ACC112 (cell line): ENCODE measurements at regions not wholly inside any gene's neighbourhood (a gene's known extent, or its start where the extent isn't known, plus 50 kb on each side); places are given as distances from the start of the nearest gene placed in this dataset.
"Not testable (repeated sequence)": the region's sequence is repeated elsewhere in the genome, so short reads cannot be mapped to it uniquely, and the experiment has no call there.

Experiments
- H2AFZ ChIP-seq: fragments of 200-600 bp; sonication (generic); one replicate; pipeline ENCODE4 v1.6.0; 2017; ENCODE audit warnings: antibody characterized with exemption, low read length; ENCODE audit not compliant: unreplicated experiment
- H3K27ac ChIP-seq: fragments of 200-600 bp; sonication (generic); 2 replicates; pipeline ENCODE4 v1.5.1; 2014; ENCODE audit warnings: low read depth, mild to moderate bottlenecking, antibody characterized with exemption, low read length, moderate library complexity
- H3K27me3 ChIP-seq: fragments of 200-600 bp; sonication (generic); 2 replicates; pipeline ENCODE4 v1.6.1; 2014; ENCODE audit warnings: mild to moderate bottlenecking, antibody characterized with exemption, low read length, moderate library complexity, mixed read lengths; ENCODE audit not compliant: insufficient read depth
- H3K36me3 ChIP-seq: fragments of 200-600 bp; sonication (generic); 2 replicates; pipeline ENCODE4 v1.6.1; 2016; ENCODE audit warnings: mild to moderate bottlenecking, antibody characterized with exemption, low read length, moderate library complexity, mixed read lengths; ENCODE audit not compliant: insufficient read depth
- H3K4me1 ChIP-seq: fragments of 200-600 bp; sonication (generic); one replicate; pipeline ENCODE4 v1.6.1; 2016; ENCODE audit warnings: low read length, mixed read lengths; ENCODE audit not compliant: insufficient read depth, unreplicated experiment, control insufficient read depth
- H3K4me3 ChIP-seq: fragments of 200-600 bp; sonication (generic); 2 replicates; pipeline ENCODE4 v1.5.1; 2014; ENCODE audit warnings: mild to moderate bottlenecking, low read depth, low read length
- H3K79me2 ChIP-seq: fragments of 200-600 bp; sonication (generic); one replicate; pipeline ENCODE4 v1.6.0; 2016; ENCODE audit warnings: low read length; ENCODE audit not compliant: control insufficient read depth, unreplicated experiment, insufficient read depth

DNA sequence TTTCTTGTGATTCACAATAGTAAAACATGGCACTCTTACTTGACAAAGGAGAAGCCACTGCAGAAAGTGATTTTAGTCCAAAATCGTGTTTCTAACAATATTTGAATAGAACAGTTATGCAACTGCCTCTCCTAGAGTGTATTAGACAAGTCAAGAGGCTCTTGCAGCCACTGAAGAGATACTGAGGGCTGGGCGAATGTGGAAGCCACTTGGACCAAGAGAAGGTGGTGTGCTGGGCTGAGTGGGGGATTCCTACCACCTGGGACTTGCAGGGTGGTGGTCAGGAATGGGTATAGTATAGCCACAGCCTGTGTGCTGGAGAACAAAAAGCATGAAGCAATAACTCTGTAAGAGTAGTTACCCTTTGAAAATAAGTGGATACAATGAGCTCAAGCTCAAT lies 223.8 kb upstream of the DNAJC19 start:
- Histone ChIP-seq H3K4me3 (no peak overlapping the region), H3K79me2 (no peaks in the 10 kb centered on the region), H3K4me1 (no peaks in the 10 kb centered on the region), H2AFZ (no peak overlapping the region), H3K36me3 (no peaks in the 10 kb centered on the region), H3K27ac (no peak overlapping the region), H3K27me3 (no peaks in the 10 kb centered on the region)

DNA sequence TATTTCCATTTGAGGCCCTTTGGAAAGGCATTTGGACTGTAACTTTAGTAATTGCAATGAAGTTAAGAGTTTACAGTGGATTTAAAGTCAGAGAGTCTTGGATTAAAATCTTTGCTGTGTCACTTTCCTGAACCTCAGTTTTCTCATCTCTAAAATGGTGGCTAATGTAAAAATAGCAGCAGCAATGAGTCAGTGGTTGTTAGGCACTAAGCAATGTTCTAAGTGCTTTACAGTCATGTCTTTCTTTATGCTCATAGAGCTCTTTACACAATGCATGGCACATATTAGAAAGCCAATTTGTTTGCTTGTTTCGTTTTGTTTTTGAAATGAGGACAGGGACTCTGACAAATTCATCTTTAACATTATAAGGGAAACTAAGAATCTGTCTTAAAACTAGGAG lies 222.7 kb upstream of the DNAJC19 start:
- Histone ChIP-seq H3K79me2 (no peaks in the 10 kb centered on the region), H2AFZ (no peak overlapping the region), H3K36me3 (no peaks in the 10 kb centered on the region), H3K27ac (no peak overlapping the region), H3K4me1 (no peaks in the 10 kb centered on the region), H3K27me3 (no peaks in the 10 kb centered on the region), H3K4me3 (no peak overlapping the region)

DNA sequence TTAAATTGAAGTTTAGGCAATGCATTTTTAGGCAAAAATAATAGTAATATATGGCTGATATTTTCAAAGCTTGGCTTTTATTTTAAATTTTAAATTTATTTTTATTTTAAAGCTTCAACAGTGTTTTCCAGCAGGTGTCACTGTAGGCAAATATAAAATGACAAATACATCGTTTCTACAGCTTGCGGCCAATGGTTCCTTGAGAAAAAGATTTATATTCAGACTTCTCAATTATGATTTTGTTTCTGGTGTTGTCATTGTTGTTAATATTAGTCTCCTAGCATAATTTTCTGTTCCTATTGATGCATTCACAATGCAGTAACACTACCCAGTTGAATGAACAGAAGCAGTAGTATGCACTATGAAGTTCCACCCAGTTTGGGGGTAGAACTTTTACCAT lies 220.7 kb upstream of the DNAJC19 start:
- H3K27ac ChIP-seq: no peak overlapping the region
- no peaks in the 10 kb centered on the region for H3K4me1 ChIP-seq
- no peaks in the 10 kb centered on the region for H3K79me2 ChIP-seq
- no peak overlapping the region for H2AFZ ChIP-seq
- no peaks in the 10 kb centered on the region for H3K36me3 ChIP-seq
- no peaks in the 10 kb centered on the region for H3K27me3 ChIP-seq
- H3K4me3 ChIP-seq: no peak overlapping the region

GRCh38 chr3:181189556-181189955 lies 200.0 kb upstream of the DNAJC19 start:
- H3K27me3 ChIP-seq: no peaks in the 10 kb centered on the region
- no peaks in the 10 kb centered on the region for H3K36me3 ChIP-seq
- H3K27ac ChIP-seq: no peak overlapping the region
- no peak overlapping the region for H3K4me3 ChIP-seq
- H3K79me2 ChIP-seq: no peaks in the 10 kb centered on the region
- H2AFZ ChIP-seq: no peak overlapping the region
- no peaks in the 10 kb centered on the region for H3K4me1 ChIP-seq

- Histone ChIP-seq H3K79me2 (no peaks in the 10 kb centered on the region), H3K27me3 (no peaks in the 10 kb centered on the region; the same call in 1 of the 2 replicates), H2AFZ (no peak overlapping the region), H3K4me3 (no peak overlapping the region), H3K27ac (no peak overlapping the region), H3K36me3 (no peaks in the 10 kb centered on the region), H3K4me1 (no peaks in the 10 kb centered on the region)
Measured at GRCh38 chr3:181183764-181184163, 194.2 kb upstream of the DNAJC19 start.

DNA sequence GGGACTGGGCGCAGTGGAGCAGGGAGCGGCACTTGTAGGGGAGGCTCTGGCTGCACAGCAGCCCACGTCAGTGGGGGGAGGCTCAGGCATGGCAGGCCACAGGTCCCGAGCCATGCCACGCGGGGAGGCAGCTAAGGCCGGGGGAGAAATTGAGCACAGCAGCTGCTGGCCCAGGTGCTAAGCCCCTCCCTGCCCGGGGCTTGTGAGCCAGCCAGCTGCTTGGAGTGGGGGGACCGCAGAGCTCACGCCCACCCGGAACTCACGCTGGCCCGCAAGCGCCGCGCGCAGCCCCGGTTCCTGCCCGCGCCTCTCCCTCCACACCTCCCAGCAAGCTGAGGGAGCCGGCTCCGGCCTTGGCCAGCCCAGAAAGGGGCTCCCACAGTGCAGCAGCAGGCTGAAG lies 193.5 kb upstream of the DNAJC19 start:
- H3K4me1 ChIP-seq, H3K27ac ChIP-seq, H3K27me3 ChIP-seq, H3K79me2 ChIP-seq, H3K4me3 ChIP-seq, H2AFZ ChIP-seq, H3K36me3 ChIP-seq: not testable (repeated sequence)

DNA sequence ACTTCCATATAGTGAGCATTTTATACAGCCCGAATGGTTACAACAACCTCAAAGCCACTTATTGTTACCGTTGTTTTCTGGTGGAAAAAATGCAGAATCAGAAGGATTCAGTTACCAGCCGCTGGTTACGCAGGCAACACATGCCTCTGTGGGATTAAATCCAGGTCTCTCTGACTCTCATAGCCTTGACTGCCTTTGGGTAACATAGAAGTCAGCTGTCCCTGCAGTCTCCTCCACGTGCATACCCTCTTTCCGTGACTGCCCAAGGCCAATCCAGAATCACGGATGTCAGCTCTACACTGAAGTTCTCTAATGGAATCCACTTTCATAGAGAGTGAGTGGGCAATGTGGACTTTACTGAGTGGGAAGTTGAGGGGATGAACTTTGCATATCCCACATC lies 189.5 kb upstream of the DNAJC19 start:
- no peaks in the 10 kb centered on the region for H3K79me2 ChIP-seq
- no peak overlapping the region for H2AFZ ChIP-seq
- H3K4me3 ChIP-seq: no peak overlapping the region
- H3K36me3 ChIP-seq: no peaks in the 10 kb centered on the region
- no peaks in the 10 kb centered on the region for H3K4me1 ChIP-seq
- H3K27ac ChIP-seq: no peak overlapping the region
- H3K27me3 ChIP-seq: no peaks in the 10 kb centered on the region; the same call in 1 of the 2 replicates

- Histone ChIP-seq H3K79me2 (no peaks in the 10 kb centered on the region), H3K4me3 (no peak overlapping the region), H3K36me3 (no peaks in the 10 kb centered on the region), H3K4me1 (no peaks in the 10 kb centered on the region), H3K27me3 (no peaks in the 10 kb centered on the region; the same call in 1 of the 2 replicates), H3K27ac (no peak overlapping the region), H2AFZ (no peak overlapping the region)
Measured at GRCh38 chr3:181176601-181177000, 187.1 kb upstream of the DNAJC19 start.

GRCh38 chr3:181174676-181175233 lies 185.2 kb upstream of the DNAJC19 start:
- Histone ChIP-seq H3K36me3 (no peaks in the 10 kb centered on the region), H3K27ac (no peak overlapping the region), H3K4me3 (no peak overlapping the region), H3K27me3 (no peaks in the 10 kb centered on the region; the same call in 1 of the 2 replicates), H3K79me2 (no peaks in the 10 kb centered on the region), H3K4me1 (no peaks in the 10 kb centered on the region), H2AFZ (no peak overlapping the region)

DNA sequence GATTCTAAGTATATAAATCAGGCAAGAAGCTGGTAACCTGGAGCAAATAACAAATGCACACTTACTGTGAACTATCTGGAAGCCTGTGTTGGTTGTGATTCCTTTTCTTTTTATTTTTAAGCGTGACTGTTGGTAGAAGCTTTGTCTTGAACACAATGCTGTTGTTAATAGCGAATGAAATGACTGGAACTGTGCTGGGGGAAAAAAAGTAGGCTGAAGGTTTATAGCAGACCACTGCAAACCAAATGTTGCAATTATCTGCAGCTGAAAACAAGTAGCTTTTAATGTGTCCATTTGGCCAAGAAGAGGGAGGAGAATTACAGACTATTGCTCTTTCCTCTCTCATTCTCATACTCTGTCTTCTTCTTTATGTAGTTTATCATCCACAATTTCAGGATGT lies 184.5 kb upstream of the DNAJC19 start:
- H2AFZ ChIP-seq: no peak overlapping the region
- no peaks in the 10 kb centered on the region for H3K79me2 ChIP-seq
- H3K36me3 ChIP-seq: no peaks in the 10 kb centered on the region
- H3K27ac ChIP-seq: no peak overlapping the region
- no peaks in the 10 kb centered on the region; the same call in 1 of the 2 replicates for H3K27me3 ChIP-seq
- no peaks in the 10 kb centered on the region for H3K4me1 ChIP-seq
- no peak overlapping the region for H3K4me3 ChIP-seq

- Histone ChIP-seq H3K79me2 (no peaks in the 10 kb centered on the region), H3K36me3 (no peaks in the 10 kb centered on the region), H3K27me3 (no peaks in the 10 kb centered on the region), H3K4me3 (no peak overlapping the region), H3K27ac (no peak overlapping the region), H3K4me1 (no peaks in the 10 kb centered on the region), H2AFZ (no peak overlapping the region)
Measured at GRCh38 chr3:181173227-181173626, 183.7 kb upstream of the DNAJC19 start.
